ENCODE measurements at regions not wholly inside any gene's neighbourhood (a gene's known extent, or its start where the extent isn't known, plus 50 kb on each side); places are given as distances from the start of the nearest gene placed in this dataset.
"Not testable (repeated sequence)": the region's sequence is repeated elsewhere in the genome, so short reads cannot be mapped to it uniquely, and the experiment has no call there.

GRCh38 chr1:31495770-31496169, 80.5 kb upstream of the TINAGL1 start:
- ATAC-seq; DNase-seq; H3K27ac ChIP-seq; intact Hi-C loops (cut with DNase I); H3K27me3 ChIP-seq; H3K9me3 ChIP-seq; H3K4me1 ChIP-seq; H3K36me3 ChIP-seq; H3K4me3 ChIP-seq: not testable (repeated sequence)
- 80 to 96% (median 82%) methylated on average over 2 of the region's 2 CpGs for WGBS, 4 donors

DNA sequence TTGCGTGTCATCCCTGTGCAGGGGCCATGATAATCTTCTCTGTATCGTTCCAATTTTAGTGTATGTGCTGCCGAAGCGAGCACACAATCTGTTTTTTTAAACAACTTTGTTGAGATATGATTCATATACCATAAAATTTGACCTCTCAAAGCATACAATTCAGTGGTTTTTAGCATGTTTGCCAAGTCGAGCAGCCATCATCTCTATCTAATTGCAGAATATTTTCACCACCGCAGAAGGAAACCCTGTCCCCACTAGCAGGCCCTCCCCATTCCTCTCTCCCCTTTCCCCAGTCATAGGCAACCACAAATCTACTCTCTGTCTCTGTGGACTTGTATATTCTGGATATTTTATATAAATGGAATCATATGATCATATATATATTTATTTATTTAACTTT, 78.7 kb upstream of the TINAGL1 start:
- no peaks in the 10 kb centered on the region for H3K4me1 ChIP-seq
- DNase-seq = no peak
- H3K36me3 ChIP-seq = no peaks in the 10 kb centered on the region
- no peak for ATAC-seq
- H3K4me3 ChIP-seq = no peak overlapping the region
- WGBS, 4 donors = 83 to 87% (median 84%) methylated on average over 6 of the region's 6 CpGs
- H3K9me3 ChIP-seq = no peaks in the 10 kb centered on the region
- H3K27me3 ChIP-seq = peaks cover 0 to 6% (median 0%) of the 10 kb centered on the region in 9 donors
- TF ChIP-seq POLR2A (IDR thresholded peaks at IDR 0.05) = no peak
- TF ChIP-seq, protein P1, sequence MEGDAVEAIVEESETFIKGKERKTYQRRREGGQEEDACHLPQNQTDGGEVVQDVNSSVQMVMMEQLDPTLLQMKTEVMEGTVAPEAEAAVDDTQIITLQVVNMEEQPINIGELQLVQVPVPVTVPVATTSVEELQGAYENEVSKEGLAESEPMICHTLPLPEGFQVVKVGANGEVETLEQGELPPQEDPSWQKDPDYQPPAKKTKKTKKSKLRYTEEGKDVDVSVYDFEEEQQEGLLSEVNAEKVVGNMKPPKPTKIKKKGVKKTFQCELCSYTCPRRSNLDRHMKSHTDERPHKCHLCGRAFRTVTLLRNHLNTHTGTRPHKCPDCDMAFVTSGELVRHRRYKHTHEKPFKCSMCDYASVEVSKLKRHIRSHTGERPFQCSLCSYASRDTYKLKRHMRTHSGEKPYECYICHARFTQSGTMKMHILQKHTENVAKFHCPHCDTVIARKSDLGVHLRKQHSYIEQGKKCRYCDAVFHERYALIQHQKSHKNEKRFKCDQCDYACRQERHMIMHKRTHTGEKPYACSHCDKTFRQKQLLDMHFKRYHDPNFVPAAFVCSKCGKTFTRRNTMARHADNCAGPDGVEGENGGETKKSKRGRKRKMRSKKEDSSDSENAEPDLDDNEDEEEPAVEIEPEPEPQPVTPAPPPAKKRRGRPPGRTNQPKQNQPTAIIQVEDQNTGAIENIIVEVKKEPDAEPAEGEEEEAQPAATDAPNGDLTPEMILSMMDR (IDR thresholded peaks at IDR 0.05) = no peak
- intact Hi-C loops (cut with DNase I) = no loop called here
- no peak overlapping the region for H3K27ac ChIP-seq

DNA sequence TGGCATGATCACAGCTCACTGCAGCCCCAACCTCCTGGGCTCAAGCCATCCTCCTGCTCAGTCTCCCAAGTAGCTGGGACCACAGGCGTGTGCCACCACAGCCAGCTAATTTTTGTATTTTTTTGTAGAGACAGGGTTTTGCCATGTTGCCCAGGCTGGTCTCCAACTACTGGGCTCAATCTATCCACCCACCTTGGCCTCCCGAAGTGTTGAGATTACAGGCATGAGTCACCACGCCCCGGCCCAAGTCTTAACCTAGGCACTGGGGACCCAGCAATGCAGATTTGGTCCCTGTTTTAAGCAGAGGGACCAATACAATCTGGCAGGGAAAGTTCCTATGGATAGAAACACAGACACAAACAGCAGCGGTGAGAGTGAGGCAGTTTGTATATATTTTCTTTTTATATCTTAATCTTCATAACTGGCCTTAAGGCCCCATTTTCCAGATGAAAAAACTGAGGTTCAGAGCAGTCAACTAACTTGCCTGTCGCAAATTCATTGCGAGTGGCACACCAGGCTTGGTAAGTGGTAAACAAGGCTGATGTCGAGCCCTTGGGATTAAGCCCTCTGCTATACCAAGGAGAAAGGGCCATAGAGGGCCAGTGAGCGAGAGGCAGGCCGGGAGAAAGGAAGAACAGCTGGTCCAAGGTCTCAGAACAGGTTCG, 77.8 kb upstream of the TINAGL1 start:
- Histone ChIP-seq H3K27ac (no peak overlapping the region), H3K4me1 (no peaks in the 10 kb centered on the region), H3K9me3 (no peaks in the 10 kb centered on the region), H3K4me3 (no peak overlapping the region), H3K27me3 (peaks cover 0 to 13% (median 0%) of the 10 kb centered on the region in 9 donors), H3K36me3 (no peaks in the 10 kb centered on the region)
- WGBS, 4 donors = 80 to 88% (median 83%) methylated on average over 11 of the region's 11 CpGs
- DNase-seq (no peak), ATAC-seq (no peak)
- no peak for TF ChIP-seq POLR2A (IDR thresholded peaks at IDR 0.05)
- intact Hi-C loops (cut with DNase I) = no loop called here

DNA sequence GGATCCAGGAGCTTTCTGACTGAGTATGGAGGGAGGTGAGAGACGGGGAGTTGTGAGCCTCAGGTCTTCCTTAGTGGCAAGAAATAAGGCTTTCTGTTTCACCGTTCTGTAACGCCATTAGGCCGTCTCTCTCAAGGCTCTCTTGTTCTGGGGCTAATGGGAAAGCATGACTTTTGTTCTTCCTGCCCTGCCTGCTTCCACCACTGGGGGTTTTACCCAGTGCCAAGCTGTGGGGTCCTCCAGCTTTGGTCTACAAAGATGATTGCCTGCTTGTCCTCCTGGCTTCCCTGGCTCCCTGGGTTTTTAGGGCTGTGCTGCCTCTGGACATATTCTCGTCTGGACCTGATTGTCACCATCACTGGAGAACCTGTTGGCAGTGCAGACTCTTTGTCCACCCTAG, 74.8 kb upstream of the TINAGL1 start:
- intact Hi-C loops (cut with DNase I) = no loop called here
- TF ChIP-seq POLR2A (IDR thresholded peaks at IDR 0.05) = no peak
- TF ChIP-seq, protein P1 (IDR thresholded peaks at IDR 0.05) = no peak
- Histone ChIP-seq H3K4me3 (no peak overlapping the region), H3K27ac (no peak overlapping the region), H3K9me3 (no peaks in the 10 kb centered on the region), H3K27me3 (peaks cover 0 to 20% (median 4%) of the 10 kb centered on the region in 9 donors), H3K4me1 (peaks cover 0 to 3% (median 0%) of the 10 kb centered on the region in 12 donors), H3K36me3 (no peaks in the 10 kb centered on the region)
- 82 to 92% (median 84%) methylated on average over 5 of the region's 5 CpGs for WGBS, 4 donors
- ATAC-seq = no peak
- no peak for DNase-seq

GRCh38 chr1:31502253-31502652, 74.1 kb upstream of the TINAGL1 start:
- DNase-seq = no peak
- H3K36me3 ChIP-seq = no peaks in the 10 kb centered on the region

More at GRCh38 chr1:31502253-31502652, 74.1 kb upstream of the TINAGL1 start:
- no peak for ATAC-seq
- Histone ChIP-seq H3K27ac (no peak overlapping the region), H3K4me3 (no peak overlapping the region), H3K4me1 (peaks cover 0 to 3% (median 0%) of the 10 kb centered on the region in 12 donors), H3K27me3 (peaks cover 0 to 20% (median 4%) of the 10 kb centered on the region in 9 donors), H3K9me3 (no peaks in the 10 kb centered on the region)
- TF ChIP-seq, protein P1 (IDR thresholded peaks at IDR 0.05) = no peak
- TF ChIP-seq POLR2A (IDR thresholded peaks at IDR 0.05) = no peak
- intact Hi-C loops (cut with DNase I) = no loop called here
- 74 to 93% (median 89%) methylated on average over 2 of the region's 2 CpGs for WGBS, 4 donors

Measured in heart left ventricle (tissue), 16 donors.